Mesenchymal stem cell (in vitro differentiated cells and primary cell): ENCODE measurements at regions not wholly inside any gene's neighbourhood (a gene's known extent, or its start where the extent isn't known, plus 50 kb on each side); places are given as distances from the start of the nearest gene placed in this dataset.

Experiments used
- DNase-seq: peaks from one replicate; pipeline ENCODE4 v3.0.0-alpha.2; 2013
- H2AFZ ChIP-seq: one replicate; pipeline ENCODE4 v1.6.1; 2013; ENCODE audit warnings: low read depth, mild to moderate bottlenecking, control low read depth, inconsistent platforms, low read length, moderate library complexity
- H2AK5ac ChIP-seq: 2 replicates; pipeline ENCODE4 v1.6.1; 2013; ENCODE audit warnings: low read length, moderate library complexity, mild to moderate bottlenecking, inconsistent platforms; ENCODE audit not compliant: severe bottlenecking
- H2BK120ac ChIP-seq: one replicate; pipeline ENCODE4 v1.6.1; 2013; ENCODE audit warnings: low read depth, mild to moderate bottlenecking, inconsistent platforms, low read length, moderate library complexity
- H2BK12ac ChIP-seq, 2 experiments: one replicate each; pipeline ENCODE4 v1.6.1; 2013; ENCODE audit warnings: inconsistent platforms in 2 of 2, low read length in 2 of 2, mild to moderate bottlenecking in 2 of 2, moderate library complexity in 2 of 2, control low read depth in 1 of 2
- H2BK15ac ChIP-seq: one replicate; pipeline ENCODE4 v1.6.1; 2013; ENCODE audit warnings: mild to moderate bottlenecking, low read depth, inconsistent platforms; ENCODE audit not compliant: poor library complexity, severe bottlenecking
- H2BK5ac ChIP-seq: 2 replicates; pipeline ENCODE4 v1.6.1; 2013; ENCODE audit warnings: low read depth, mild to moderate bottlenecking, low read length, control low read depth, inconsistent platforms; ENCODE audit not compliant: poor library complexity, severe bottlenecking
- H3K14ac ChIP-seq, 2 experiments: one replicate each; pipeline ENCODE4 v1.6.1; 2013; ENCODE audit warnings: inconsistent platforms in 2 of 2, low read length in 2 of 2, control low read depth in 1 of 2, mild to moderate bottlenecking in 1 of 2, moderate library complexity in 1 of 2
- H3K18ac ChIP-seq, 2 experiments: one replicate each; pipeline ENCODE4 v1.6.1; 2013; ENCODE audit warnings: inconsistent platforms in 2 of 2, low read length in 2 of 2, control low read depth in 1 of 2, low read depth in 1 of 2, mild to moderate bottlenecking in 1 of 2
- H3K23ac ChIP-seq, 2 experiments: one replicate each; pipeline ENCODE4 v1.6.1; 2013; ENCODE audit warnings: inconsistent platforms in 2 of 2, low read length in 2 of 2, mild to moderate bottlenecking in 2 of 2, moderate library complexity in 2 of 2, control low read depth in 1 of 2
- H3K27ac ChIP-seq: 2 replicates; pipeline ENCODE4 v1.5.1; 2013; ENCODE audit warnings: mild to moderate bottlenecking, moderate library complexity, low read length, control low read depth, inconsistent platforms; ENCODE audit not compliant: poor library complexity, severe bottlenecking
- H3K27me3 ChIP-seq, 2 experiments: 2 replicates each; pipeline versions ENCODE4 v1.6.1 to v1.7.0; 2013; ENCODE audit warnings: low read length in 2 of 2, mild to moderate bottlenecking in 2 of 2, moderate library complexity in 2 of 2, control low read depth in 1 of 2, inconsistent platforms in 1 of 2; ENCODE audit not compliant: control insufficient read depth in 1 of 2, insufficient read depth in 1 of 2
- H3K36me3 ChIP-seq, 2 experiments: 2 replicates each; pipeline versions ENCODE4 v1.6.1 to v1.7.0; 2013; ENCODE audit warnings: low read length in 2 of 2, control low read depth in 1 of 2, inconsistent platforms in 1 of 2, low read depth in 1 of 2, mild to moderate bottlenecking in 1 of 2; ENCODE audit not compliant: insufficient read depth in 2 of 2, control insufficient read depth in 1 of 2
- H3K4ac ChIP-seq, 2 experiments: one replicate each; pipeline ENCODE4 v1.6.1; 2013; ENCODE audit warnings: inconsistent platforms in 2 of 2, low read length in 2 of 2, mild to moderate bottlenecking in 2 of 2, moderate library complexity in 2 of 2, control low read depth in 1 of 2, low read depth in 1 of 2
- H3K4me1 ChIP-seq: 2 replicates; pipeline ENCODE4 v1.6.1; 2013; ENCODE audit warnings: low read depth, low read length, control low read depth; ENCODE audit not compliant: control insufficient read depth, insufficient read depth
- H3K4me2 ChIP-seq: 2 replicates; pipeline ENCODE4 v1.6.1; 2013; ENCODE audit warnings: low read length, mild to moderate bottlenecking, inconsistent platforms; ENCODE audit not compliant: poor library complexity, severe bottlenecking
- H3K4me3 ChIP-seq, 2 experiments: 2 replicates each; pipeline versions ENCODE4 v1.5.1 to v1.7.0; 2013; ENCODE audit warnings: low read length in 2 of 2, mild to moderate bottlenecking in 2 of 2, control low read depth in 1 of 2, low read depth in 1 of 2; ENCODE audit not compliant: insufficient read depth in 1 of 2
- H3K79me1 ChIP-seq: replicated peaks from 2 replicates; pipeline ENCODE4 v1.6.1; 2013; ENCODE audit warnings: mild to moderate bottlenecking, control low read depth, low read length, inconsistent platforms; ENCODE audit not compliant: poor library complexity, severe bottlenecking
- H3K9ac ChIP-seq: 2 replicates; pipeline ENCODE4 v1.7.0; 2013; ENCODE audit warnings: mild to moderate bottlenecking, low read length, moderate library complexity
- H3K9me3 ChIP-seq: 2 replicates; pipeline ENCODE4 v1.7.0; 2013; ENCODE audit warnings: mild to moderate bottlenecking, low read length; ENCODE audit not compliant: control insufficient read depth
- H4K8ac ChIP-seq: one replicate; pipeline ENCODE4 v1.6.1; 2013; ENCODE audit warnings: inconsistent platforms, mild to moderate bottlenecking, low read length, moderate library complexity
- H4K91ac ChIP-seq: one replicate; pipeline ENCODE4 v1.6.1; 2013; ENCODE audit warnings: mild to moderate bottlenecking, low read length, inconsistent platforms
- WGBS: methylation state at CpG from one replicate; pipeline ENCODE4 v1.1.7; 2013; ENCODE audit warnings: mixed read lengths; 5-methylcytosine and 5-hydroxymethylcytosine counted together

- no peak for DNase-seq
- H2BK120ac ChIP-seq: no peak overlapping the region
- H3K14ac ChIP-seq: no peak overlapping the region
- peaks cover 3% of the 10 kb centered on the region for H3K9me3 ChIP-seq
- no peak overlapping the region for H3K4ac ChIP-seq
- H2BK5ac ChIP-seq: no peak overlapping the region
- H2AFZ ChIP-seq: no peak overlapping the region
- H4K91ac ChIP-seq: no peak overlapping the region
- H3K9ac ChIP-seq: no peak overlapping the region
- H4K8ac ChIP-seq: no peak overlapping the region
- no peak overlapping the region for H3K18ac ChIP-seq
- H3K4me1 ChIP-seq: peaks cover 11% of the 10 kb centered on the region
- no peak overlapping the region for H3K27ac ChIP-seq
- no peak overlapping the region for H3K4me3 ChIP-seq
- no peaks in the 10 kb centered on the region for H3K79me1 ChIP-seq
- peak overlapping the region; percentile 56 for H2AK5ac ChIP-seq
- whole genome bisulfite sequencing: no CpG with 5 or more reads among the region's 1 CpG
- H3K4me2 ChIP-seq: no peak overlapping the region
- peaks cover 0 to 47% of the 10 kb centered on the region in 2 experiments for H3K27me3 ChIP-seq
- no peak overlapping the region for H3K23ac ChIP-seq
- no peak overlapping the region for H2BK15ac ChIP-seq
- no peaks in the 10 kb centered on the region for H3K36me3 ChIP-seq
- H2BK12ac ChIP-seq: no peak overlapping the region
Measured at GRCh38 chr3:194045289-194045688, 90.7 kb upstream of the HES1 start.

DNA sequence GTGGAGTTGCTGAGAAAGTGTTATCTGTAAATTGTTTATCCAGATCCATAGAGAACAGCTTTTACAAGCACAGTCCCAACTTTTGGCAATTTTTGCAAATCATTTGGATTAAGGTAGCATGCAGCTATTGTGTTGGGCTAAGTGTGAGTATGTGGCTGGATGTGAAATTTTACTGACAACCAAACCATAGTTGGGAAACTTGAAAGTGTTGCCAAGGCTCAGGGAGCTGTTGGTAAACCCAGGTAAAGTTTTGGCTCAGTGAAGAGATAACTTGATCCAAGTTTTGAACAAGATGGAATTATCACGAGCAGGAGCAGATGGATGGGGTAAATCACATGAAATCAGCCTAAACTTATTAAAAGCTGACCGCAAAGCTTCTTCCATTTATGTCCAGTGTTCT, 90.0 kb upstream of the HES1 start:
- Histone ChIP-seq H2BK5ac (no peak overlapping the region), H3K4me2 (no peak overlapping the region), H3K9me3 (peaks cover 10% of the 10 kb centered on the region), H3K4me3 (no peak overlapping the region), H3K4me1 (peaks cover 7% of the 10 kb centered on the region), H3K18ac (no peak overlapping the region), H3K9ac (no peak overlapping the region), H4K91ac (no peak overlapping the region), H2BK12ac (no peak overlapping the region), H2BK15ac (no peak overlapping the region), H3K23ac (no peak overlapping the region), H4K8ac (no peak overlapping the region), H2AK5ac (no peak overlapping the region), H3K79me1 (no peaks in the 10 kb centered on the region), H2AFZ (no peak overlapping the region), H3K27me3 (peaks cover 0 to 41% of the 10 kb centered on the region in 2 experiments), H3K36me3 (no peaks in the 10 kb centered on the region), H3K14ac (no peak overlapping the region), H2BK120ac (no peak overlapping the region), H3K4ac (no peak overlapping the region), H3K27ac (no peak overlapping the region)
- WGBS: 94% methylated on average over 2 of the region's 2 CpGs
- DNase-seq: no peak

DNA sequence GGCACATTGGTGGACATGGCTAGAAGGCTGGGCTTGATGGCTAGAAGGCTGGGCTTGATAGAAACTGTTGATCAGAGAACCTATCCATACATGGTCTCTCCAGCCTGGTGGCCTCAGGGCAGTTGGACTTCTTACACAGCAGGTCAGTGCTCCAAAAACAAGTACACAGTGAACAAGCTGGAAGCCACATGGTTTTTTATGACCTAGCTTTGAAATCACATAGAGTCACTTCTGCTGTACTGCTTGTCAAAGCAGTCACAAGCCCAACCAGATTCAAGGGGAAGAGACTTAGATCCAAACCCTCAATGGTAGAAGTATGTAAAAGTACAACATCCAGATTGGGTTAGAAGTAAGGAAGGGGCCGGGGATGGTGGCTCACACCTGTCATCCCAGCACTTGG, 89.4 kb upstream of the HES1 start:
- H2BK120ac ChIP-seq: no peak overlapping the region
- H3K27me3 ChIP-seq: peaks cover 0 to 39% of the 10 kb centered on the region in 2 experiments
- no peak overlapping the region for H3K23ac ChIP-seq
- H4K91ac ChIP-seq: no peak overlapping the region
- H3K14ac ChIP-seq: no peak overlapping the region
- no peaks in the 10 kb centered on the region for H3K36me3 ChIP-seq
- H2AK5ac ChIP-seq: no peak overlapping the region
- no peak overlapping the region for H3K4me2 ChIP-seq
- no peak overlapping the region for H2BK5ac ChIP-seq
- H2BK15ac ChIP-seq: no peak overlapping the region
- H4K8ac ChIP-seq: no peak overlapping the region
- H3K9ac ChIP-seq: no peak overlapping the region
- H3K18ac ChIP-seq: no peak overlapping the region
- no peak overlapping the region for H3K4me3 ChIP-seq
- H3K79me1 ChIP-seq: no peaks in the 10 kb centered on the region
- no peak for DNase-seq
- no peak overlapping the region for H3K27ac ChIP-seq
- no CpG with 5 or more reads among the region's 1 CpG for WGBS
- H3K4ac ChIP-seq: no peak overlapping the region
- peaks cover 16% of the 10 kb centered on the region for H3K9me3 ChIP-seq
- H3K4me1 ChIP-seq: peaks cover 7% of the 10 kb centered on the region
- no peak overlapping the region for H2BK12ac ChIP-seq
- no peak overlapping the region for H2AFZ ChIP-seq

DNA sequence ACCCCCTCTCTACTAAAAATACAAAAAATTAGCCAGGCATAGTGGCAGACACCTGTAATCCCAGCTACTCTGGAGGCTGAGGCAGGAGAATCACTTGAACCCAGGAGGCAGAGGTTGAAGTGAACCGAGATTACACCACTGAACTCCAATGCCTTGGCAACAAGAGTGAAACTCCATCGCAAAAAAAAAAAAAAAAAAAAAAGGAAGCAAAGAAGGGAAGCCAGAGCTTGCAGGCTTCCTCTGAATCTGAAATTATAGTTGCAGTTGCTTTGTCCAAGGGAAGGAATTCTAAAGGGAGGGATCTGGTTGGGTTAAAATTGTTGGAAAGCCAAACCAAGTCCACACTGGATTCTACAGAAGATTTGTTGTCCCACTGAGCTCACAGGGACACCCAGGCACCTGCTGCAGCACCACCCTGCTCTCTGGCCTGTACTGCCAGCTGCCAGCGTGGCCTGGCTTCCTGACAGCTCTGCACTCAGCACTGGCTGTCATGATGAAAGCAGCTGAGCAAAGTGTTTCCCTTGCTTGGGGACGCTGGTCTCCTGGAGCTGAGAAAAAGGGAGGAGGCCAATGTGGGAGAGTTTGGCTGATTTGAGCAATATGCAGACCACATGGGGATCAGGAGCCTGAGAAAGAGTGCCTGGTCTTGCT, 88.8 kb upstream of the HES1 start:
- no peak overlapping the region for H3K4me2 ChIP-seq
- no peak overlapping the region for H2BK12ac ChIP-seq
- H4K91ac ChIP-seq: no peak overlapping the region
- no peak overlapping the region for H3K4me3 ChIP-seq
- H3K4ac ChIP-seq: no peak overlapping the region
- no peak overlapping the region for H3K27ac ChIP-seq
- H3K9ac ChIP-seq: no peak overlapping the region
- peak; percentile 41 for DNase-seq
- H2BK15ac ChIP-seq: no peak overlapping the region
- H3K36me3 ChIP-seq: no peaks in the 10 kb centered on the region
- no peak overlapping the region for H2AK5ac ChIP-seq
- H3K23ac ChIP-seq: no peak overlapping the region
- H3K14ac ChIP-seq: no peak overlapping the region
- peaks cover 20% of the 10 kb centered on the region for H3K9me3 ChIP-seq
- H3K27me3 ChIP-seq: peaks cover 0 to 34% of the 10 kb centered on the region in 2 experiments
- H4K8ac ChIP-seq: no peak overlapping the region
- H2BK5ac ChIP-seq: no peak overlapping the region
- 66% methylated on average over 4 of the region's 4 CpGs for WGBS
- no peak overlapping the region for H3K18ac ChIP-seq
- no peak overlapping the region for H2AFZ ChIP-seq
- no peak overlapping the region for H2BK120ac ChIP-seq
- peaks cover 7% of the 10 kb centered on the region for H3K4me1 ChIP-seq
- no peaks in the 10 kb centered on the region for H3K79me1 ChIP-seq
